H1 (cell line): ENCODE measurements at regions not wholly inside any gene's neighbourhood (a gene's known extent, or its start where the extent isn't known, plus 50 kb on each side); places are given as distances from the start of the nearest gene placed in this dataset.

Experiments
- CTCF ChIA-PET: fragments of 300-600 bp; sonication (Branson Sonifier 250); formaldehyde crosslinking; loops from one replicate; lab custom pipeline; 2021; ENCODE audit not compliant: partially characterized antibody; lab: Charles Lee
- POLR2A ChIA-PET: fragments of 300-600 bp; sonication (Branson Sonifier 250); formaldehyde crosslinking; loops from one replicate; lab custom pipeline; 2021; ENCODE audit warnings: inconsistent platforms; ENCODE audit not compliant: partially characterized antibody; lab: Charles Lee
- DNase-seq, 2 experiments: peaks; one replicate each; pipeline versions ENCODE4 v3.0.0 to v3.0.0-alpha.2; 2010 to 2022; ENCODE audit warnings: low spot score in 2 of 2, low read depth in 1 of 2, mixed read lengths in 1 of 2
- FAIRE-seq: peaks from 2 replicates; lab custom pipeline; 2011; peaks lifted over from hg19 to GRCh38; lab: Jason Lieb, UNC
- H2AFZ ChIP-seq: 2 replicates; pipeline ENCODE4 v1.8.1; 2012; ENCODE audit warnings: low read length, inconsistent platforms
- H2AK5ac ChIP-seq: 2 replicates; pipeline ENCODE4 v1.6.1; 2013; ENCODE audit warnings: low read depth, low read length
- H2BK120ac ChIP-seq: replicated peaks from 2 replicates; pipeline ENCODE3; 2013; ENCODE audit warnings: low read depth, low read length, inconsistent platforms
- H2BK12ac ChIP-seq: 2 replicates; pipeline ENCODE4 v1.6.1; 2013; ENCODE audit warnings: low read depth, low read length
- H2BK15ac ChIP-seq: 2 replicates; pipeline ENCODE4 v1.6.1; 2013; ENCODE audit warnings: low read length
- H2BK20ac ChIP-seq: 2 replicates; pipeline ENCODE4 v1.6.1; 2013; ENCODE audit warnings: low read length
- H2BK5ac ChIP-seq: 2 replicates; pipeline ENCODE4 v1.6.1; 2013; ENCODE audit warnings: low read depth, low read length
- H3K14ac ChIP-seq: 2 replicates; pipeline ENCODE4 v1.6.1; 2013; ENCODE audit warnings: inconsistent platforms; ENCODE audit not compliant: insufficient read length
- H3K18ac ChIP-seq: 2 replicates; pipeline ENCODE4 v1.6.1; 2013; ENCODE audit warnings: low read length; ENCODE audit errors: extremely low read depth
- H3K23ac ChIP-seq: 2 replicates; pipeline ENCODE4 v1.6.1; 2013; ENCODE audit warnings: inconsistent platforms; ENCODE audit not compliant: insufficient read length
- H3K23me2 ChIP-seq: 2 replicates; pipeline ENCODE4 v1.6.1; 2013; ENCODE audit warnings: low read depth, low read length
- H3K27ac ChIP-seq: 2 replicates; pipeline ENCODE4 v1.6.1; 2011; ENCODE audit warnings: low read depth, low read length, inconsistent platforms
- H3K27me3 ChIP-seq, 4 experiments: replicated peaks in 1 of 4; 1 replicate in 1 of 4; 2 replicates in 3 of 4; pipeline versions ENCODE4 v1.6.1 to v1.8.1; 2011 to 2013; ENCODE audit warnings: low read length in 3 of 4, mild to moderate bottlenecking in 3 of 4, inconsistent platforms in 2 of 4, mixed read lengths in 2 of 4, moderate library complexity in 1 of 4; ENCODE audit not compliant: control insufficient read depth in 3 of 4, insufficient read depth in 3 of 4; ENCODE audit errors: extremely low read depth in 1 of 4
- H3K36me3 ChIP-seq, 4 experiments: 2 replicates each; pipeline versions ENCODE4 v1.6.1 to v1.8.1; 2011 to 2013; ENCODE audit warnings: mild to moderate bottlenecking in 4 of 4, low read length in 3 of 4, moderate library complexity in 2 of 4, control low read depth in 1 of 4, inconsistent platforms in 1 of 4; ENCODE audit not compliant: insufficient read depth in 4 of 4, control insufficient read depth in 2 of 4
- H3K4ac ChIP-seq: replicated peaks from 2 replicates; pipeline ENCODE3; 2013; ENCODE audit warnings: low read length, low read depth, mixed read lengths, inconsistent platforms; ENCODE audit not compliant: insufficient read length
- H3K4me1 ChIP-seq, 4 experiments: replicated peaks in 1 of 4; 1 replicate in 1 of 4; 2 replicates in 3 of 4; pipeline versions ENCODE4 v1.6.1 to v1.8.1; 2011 to 2013; ENCODE audit warnings: low read length in 3 of 4, inconsistent platforms in 2 of 4, mixed read lengths in 1 of 4; ENCODE audit not compliant: insufficient read depth in 4 of 4, control insufficient read depth in 3 of 4
- H3K4me2 ChIP-seq, 2 experiments: 2 replicates each; pipeline versions ENCODE4 v1.6.1 to v1.8.1; 2011 to 2013; ENCODE audit warnings: low read depth in 2 of 2, low read length in 2 of 2, control low read depth in 1 of 2, inconsistent platforms in 1 of 2, mild to moderate bottlenecking in 1 of 2; ENCODE audit not compliant: insufficient read depth in 1 of 2
- H3K4me3 ChIP-seq, 4 experiments: fragments of 200-600, 300-600 bp in 1 of 4; sonication (generic), shearing (Covaris generic), sonication (Bioruptor Twin) in 1 of 4; 2 replicates each; pipeline versions ENCODE4 v1.5.1 to v1.8.1; 2011 to 2016; ENCODE audit warnings: low read length in 4 of 4, low read depth in 3 of 4, control low read depth in 2 of 4, inconsistent platforms in 2 of 4, mild to moderate bottlenecking in 2 of 4, mixed read lengths in 1 of 4, moderate library complexity in 1 of 4; ENCODE audit not compliant: insufficient read depth in 2 of 4; ENCODE audit errors: extremely low read depth in 1 of 4
- H3K56ac ChIP-seq: replicated peaks from 2 replicates; pipeline ENCODE3; 2013; ENCODE audit warnings: low read depth, mild to moderate bottlenecking, mixed read lengths, low read length, inconsistent platforms; ENCODE audit not compliant: insufficient read length
- H3K79me1 ChIP-seq: 2 replicates; pipeline ENCODE4 v1.6.1; 2013; ENCODE audit warnings: low read depth, low read length, control low read depth
- H3K79me2 ChIP-seq, 2 experiments: 2 replicates each; pipeline versions ENCODE4 v1.6.1 to v1.8.1; 2012 to 2013; ENCODE audit warnings: low read length in 2 of 2, mild to moderate bottlenecking in 2 of 2, inconsistent platforms in 1 of 2; ENCODE audit not compliant: insufficient read depth in 2 of 2, control insufficient read depth in 1 of 2
- H3K9ac ChIP-seq, 4 experiments: replicated peaks in 1 of 4; 1 replicate in 1 of 4; 2 replicates in 3 of 4; pipeline versions ENCODE4 v1.6.1 to v1.8.1; 2011 to 2013; ENCODE audit warnings: low read depth in 3 of 4, low read length in 3 of 4, control low read depth in 2 of 4, mild to moderate bottlenecking in 2 of 4, moderate library complexity in 2 of 4, inconsistent platforms in 1 of 4; ENCODE audit errors: extremely low read depth in 1 of 4
- H3K9me3 ChIP-seq, 2 experiments: 2 replicates each; pipeline versions ENCODE4 v1.6.1 to v1.8.1; 2012 to 2013; ENCODE audit warnings: mild to moderate bottlenecking in 2 of 2, moderate library complexity in 2 of 2, control low read depth in 1 of 2, inconsistent platforms in 1 of 2, low read depth in 1 of 2, low read length in 1 of 2, mixed read lengths in 1 of 2; ENCODE audit not compliant: insufficient read depth in 2 of 2
- H4K20me1 ChIP-seq, 2 experiments: replicated peaks in 1 of 2; 2 replicates each; pipeline versions ENCODE3 to v1.8.1; 2011 to 2013; ENCODE audit warnings: inconsistent platforms in 2 of 2, low read length in 2 of 2, mild to moderate bottlenecking in 1 of 2; ENCODE audit not compliant: insufficient read depth in 2 of 2, control insufficient read depth in 1 of 2
- H4K5ac ChIP-seq: 2 replicates; pipeline ENCODE4 v1.6.1; 2013; ENCODE audit warnings: low read length, low read depth, mixed read lengths, inconsistent platforms; ENCODE audit not compliant: insufficient read length
- H4K8ac ChIP-seq: 2 replicates; pipeline ENCODE4 v1.8.0; 2013; ENCODE audit warnings: mild to moderate bottlenecking, moderate library complexity, low read length, inconsistent platforms; ENCODE audit not compliant: insufficient read depth; ENCODE audit errors: extremely low read depth
- H4K91ac ChIP-seq: replicated peaks from 2 replicates; pipeline ENCODE3; 2013; ENCODE audit warnings: low read length, mixed read lengths, inconsistent platforms; ENCODE audit not compliant: insufficient read length
- CHD2 ChIP-seq: IDR thresholded peaks from 2 replicates; pipeline ENCODE4 v1.6.1; 2012; ENCODE audit warnings: low read length, improper control_type of control experiment
- EZH2 ChIP-seq: fragments of 200-600 bp; sonication (generic); IDR thresholded peaks from 2 replicates; pipeline ENCODE4 v1.7.1; 2012; ENCODE audit warnings: low read depth, mild to moderate bottlenecking, moderate library complexity, low read length, inconsistent platforms; ENCODE audit not compliant: severe bottlenecking
- HDAC2 ChIP-seq, 2 experiments: fragments of 300-600 bp in 1 of 2; sonication (generic) in 1 of 2; IDR thresholded peaks; 2 replicates each; pipeline ENCODE4 v1.6.1; 2011 to 2012; ENCODE audit warnings: low read depth in 2 of 2, low read length in 2 of 2, mild to moderate bottlenecking in 2 of 2, moderate library complexity in 2 of 2, borderline replicate concordance in 1 of 2, inconsistent platforms in 1 of 2
- HDAC6 ChIP-seq: IDR thresholded peaks from one replicate; pipeline ENCODE4 v1.7.1; 2012; ENCODE audit warnings: low read depth, mild to moderate bottlenecking, inconsistent platforms, low read length, moderate library complexity
- JUN ChIP-seq: IDR thresholded peaks from 2 replicates; pipeline ENCODE4 v1.6.1; 2011; ENCODE audit warnings: low read depth, mild to moderate bottlenecking, improper control_type of control experiment, low read length
- JUND ChIP-seq: IDR thresholded peaks from 2 replicates; pipeline ENCODE4 v1.6.1; 2011; ENCODE audit warnings: mild to moderate bottlenecking, improper control_type of control experiment, low read length
- KDM5A ChIP-seq: fragments of 200-600 bp; IDR thresholded peaks from 2 replicates; pipeline ENCODE4 v1.7.1; 2012; ENCODE audit warnings: mild to moderate bottlenecking, low read length, inconsistent platforms, mixed read lengths
- MAFK ChIP-seq: IDR thresholded peaks from 2 replicates; pipeline ENCODE4 v1.6.1; 2012; ENCODE audit warnings: low read depth, mild to moderate bottlenecking, improper control_type of control experiment, low read length
- NANOG ChIP-seq: IDR thresholded peaks from 2 replicates; pipeline ENCODE4 v1.6.1; 2011; ENCODE audit warnings: low read length, low read depth, mild to moderate bottlenecking, inconsistent platforms; ENCODE audit not compliant: insufficient read depth, poor library complexity, severe bottlenecking
- NRF1 ChIP-seq: IDR thresholded peaks from 2 replicates; pipeline ENCODE4 v1.6.1; 2011; ENCODE audit warnings: mild to moderate bottlenecking, low read depth, low read length, improper control_type of control experiment
- SAP30 ChIP-seq: fragments of 300-600 bp; sonication (generic); IDR thresholded peaks from 2 replicates; pipeline ENCODE4 v1.7.1; 2012; ENCODE audit warnings: low read length, moderate library complexity, mild to moderate bottlenecking, inconsistent platforms; ENCODE audit not compliant: insufficient read depth, insufficient replicate concordance
- SIX5 ChIP-seq: IDR thresholded peaks from 2 replicates; pipeline ENCODE4 v1.6.1; 2011; ENCODE audit warnings: mild to moderate bottlenecking, low read depth, low read length
- TAF7 ChIP-seq: optimal IDR thresholded peaks from 2 replicates; pipeline ENCODE3; 2011; ENCODE audit warnings: low read depth, mild to moderate bottlenecking, inconsistent platforms, low read length, moderate library complexity, borderline replicate concordance
- USF2 ChIP-seq: IDR thresholded peaks from 2 replicates; pipeline ENCODE4 v1.6.1; 2011; ENCODE audit warnings: low read length, improper control_type of control experiment
- WGBS, 2 experiments: shearing (Covaris generic) in 1 of 2; methylation state at CpG; one replicate each; pipeline versions ENCODE4 v1.1.6 to v1.1.7; 2013 to 2015; ENCODE audit warnings: low lambda C conversion rate in 2 of 2, mixed read lengths in 2 of 2, inconsistent platforms in 1 of 2, low coverage in 1 of 2, missing lambda C conversion rate in 1 of 2; ENCODE audit not compliant: insufficient replicate concordance in 2 of 2, insufficient coverage in 1 of 2, insufficient read length in 1 of 2; ENCODE audit errors: extremely low coverage in 1 of 2, missing lambda C conversion rate in 1 of 2; 5-methylcytosine and 5-hydroxymethylcytosine counted together

- Histone ChIP-seq H3K18ac (no peak overlapping the region), H3K4ac (no peak overlapping the region), H3K4me1 (no peaks in the 10 kb centered on the region), H3K79me2 (no peaks in the 10 kb centered on the region), H3K23ac (no peak overlapping the region), H2BK120ac (no peak overlapping the region), H2BK5ac (no peak overlapping the region), H2BK15ac (no peak overlapping the region), H4K8ac (no peak overlapping the region), H3K23me2 (no peaks in the 10 kb centered on the region), H4K20me1 (no peaks in the 10 kb centered on the region), H3K4me3 (no peak overlapping the region), H3K36me3 (no peaks in the 10 kb centered on the region), H3K56ac (no peak overlapping the region), H2BK20ac (no peak overlapping the region), H3K27me3 (no peaks in the 10 kb centered on the region), H2BK12ac (no peak overlapping the region), H4K91ac (no peak overlapping the region), H2AK5ac (no peak overlapping the region), H3K14ac (no peak overlapping the region), H2AFZ (no peak overlapping the region), H3K27ac (no peak overlapping the region), H3K9ac (no peak overlapping the region), H3K4me2 (no peak overlapping the region), H3K79me1 (no peaks in the 10 kb centered on the region), H4K5ac (no peak overlapping the region), H3K9me3 (no peaks in the 10 kb centered on the region)
- WGBS, 2 experiments, result 100% methylated on average over 1 of the region's 5 CpGs; no CpG with 5 or more reads in 1 of the 2 experiments
- ChIA-PET CTCF (interaction anchor here (1.3 kb wide), 1 partner anchor 13 kb away, joined by 5 read pairs; no protein-coding TSS in a partner anchor), POLR2A (no interaction called here)
- FAIRE-seq (no peak), DNase-seq (no peak)
- TF ChIP-seq SIX5 (no peak), JUND (no peak), MAFK (no peak), CHD2 (no peak), KDM5A (no peak), NRF1 (no peak), HDAC6 (no peak), EZH2 (no peak), NANOG (no peak), JUN (no peak), USF2 (no peak), HDAC2 (IDR thresholded peaks at IDR 0.05; ENCODE audit: borderline replicate concordance in 1 of 2, low read depth in 2 of 2, low read length in 2 of 2) (no peak), TAF7 (no peak), SAP30 (no peak)
Measured at GRCh38 chr14:34214961-34215360, 247.1 kb downstream of the SPTSSA start.
